Dedifferentiated amniotic fluid mesenchymal stem cell (primary cell): ENCODE measurements at regions not wholly inside any gene's neighbourhood (a gene's known extent, or its start where the extent isn't known, plus 50 kb on each side); places are given as distances from the start of the nearest gene placed in this dataset.

Experiments
- DNase-seq: peaks from one replicate; pipeline ENCODE4 v3.0.0-alpha.2; 2016; ENCODE audit errors: extremely low spot score

- DNase-seq: peak; percentile 54
These were observed 110.1 kb upstream of the VEGFC start for GRCh38 chr4:176902710-176903323.

- DNase-seq: no peak
These were observed 114.0 kb upstream of the VEGFC start for GRCh38 chr4:176906709-176907108.

GRCh38 chr4:176910646-176911045 lies 117.9 kb upstream of the VEGFC start:
- no peak for DNase-seq

GRCh38 chr4:176919631-176920030 lies 126.9 kb upstream of the VEGFC start:
- DNase-seq: no peak

GRCh38 chr4:176920694-176921093 lies 128.0 kb upstream of the VEGFC start:
- DNase-seq: no peak

GRCh38 chr4:176921256-176921655 lies 128.5 kb upstream of the VEGFC start:
- DNase-seq: no peak

- no peak for DNase-seq
These were observed 131.5 kb upstream of the VEGFC start for GRCh38 chr4:176924238-176924637.

GRCh38 chr4:176925962-176926361 lies 133.2 kb upstream of the VEGFC start:
- no peak for DNase-seq

- no peak for DNase-seq
These were observed 134.4 kb upstream of the VEGFC start for GRCh38 chr4:176927117-176927516.

- DNase-seq: peak; percentile 72
These were observed 134.9 kb upstream of the VEGFC start for GRCh38 chr4:176927664-176928063.

- DNase-seq: no peak
These were observed 146.7 kb upstream of the VEGFC start for GRCh38 chr4:176939445-176939844.

- DNase-seq: no peak
These were observed 152.6 kb upstream of the VEGFC start for GRCh38 chr4:176945334-176945733.

- DNase-seq: no peak
These were observed 156.3 kb upstream of the VEGFC start for GRCh38 chr4:176949029-176949428.

GRCh38 chr4:176953021-176953420 lies 160.3 kb upstream of the VEGFC start:
- DNase-seq: no peak

GRCh38 chr4:176957353-176958118 lies 164.8 kb upstream of the VEGFC start:
- no peak for DNase-seq

GRCh38 chr4:176959980-176960379 lies 167.3 kb upstream of the VEGFC start:
- DNase-seq: no peak

GRCh38 chr4:176963121-176963520 lies 170.4 kb upstream of the VEGFC start:
- DNase-seq: no peak

- no peak for DNase-seq
These were observed 171.5 kb upstream of the VEGFC start for GRCh38 chr4:176964116-176964691.

- DNase-seq: no peak
These were observed 174.9 kb upstream of the VEGFC start for GRCh38 chr4:176967586-176967985.

GRCh38 chr4:176968094-176968493 lies 175.4 kb upstream of the VEGFC start:
- DNase-seq: no peak

- DNase-seq: no peak
These were observed 176.3 kb upstream of the VEGFC start for GRCh38 chr4:176969011-176969410.

- no peak for DNase-seq
These were observed 178.1 kb upstream of the VEGFC start for GRCh38 chr4:176970853-176971252.

GRCh38 chr4:176971576-176972115 lies 178.9 kb upstream of the VEGFC start:
- no peak for DNase-seq
